ENCODE measurements at regions not wholly inside any gene's neighbourhood (a gene's known extent, or its start where the extent isn't known, plus 50 kb on each side); places are given as distances from the start of the nearest gene placed in this dataset.

GRCh38 chr18:68121826-68122225, 593.1 kb downstream of the TMX3 start:
- Histone ChIP-seq H3K9ac (ENCODE audit: low read depth, low read length) (no peak overlapping the region), H3K9me3 (ENCODE audit: control insufficient read depth, insufficient read depth, low read length) (no peaks in the 10 kb centered on the region), H3K4me1 (ENCODE audit: insufficient read depth, low read length) (no peaks in the 10 kb centered on the region), H3K36me3 (ENCODE audit: insufficient read depth, low read length) (no peaks in the 10 kb centered on the region)

- H3K4me1 ChIP-seq (ENCODE audit: insufficient read depth, low read length) = no peaks in the 10 kb centered on the region
- no peak overlapping the region for H3K9ac ChIP-seq (ENCODE audit: low read depth, low read length)
- no peaks in the 10 kb centered on the region for H3K9me3 ChIP-seq (ENCODE audit: control insufficient read depth, insufficient read depth, low read length)
- no peaks in the 10 kb centered on the region for H3K36me3 ChIP-seq (ENCODE audit: insufficient read depth, low read length)
Observed at GRCh38 chr18:68121308-68121707, 593.6 kb downstream of the TMX3 start.

- no peaks in the 10 kb centered on the region for H3K9me3 ChIP-seq (ENCODE audit: control insufficient read depth, insufficient read depth, low read length)
- no peak overlapping the region for H3K9ac ChIP-seq (ENCODE audit: low read depth, low read length)
- H3K36me3 ChIP-seq (ENCODE audit: insufficient read depth, low read length) = no peaks in the 10 kb centered on the region
- H3K4me1 ChIP-seq (ENCODE audit: insufficient read depth, low read length) = no peaks in the 10 kb centered on the region
Observed at GRCh38 chr18:68114989-68115388, 598.5 kb upstream of the DSEL start.

- Histone ChIP-seq H3K36me3 (ENCODE audit: insufficient read depth, low read length) (no peaks in the 10 kb centered on the region), H3K9me3 (ENCODE audit: control insufficient read depth, insufficient read depth, low read length) (no peaks in the 10 kb centered on the region), H3K4me1 (ENCODE audit: insufficient read depth, low read length) (0 out of 2 replicates have a peak, but pooled peaks cover 5% of the 10 kb centered on the region), H3K9ac (ENCODE audit: low read depth, low read length) (no peak overlapping the region)
Observed at GRCh38 chr18:68104036-68104435, 587.5 kb upstream of the DSEL start.

GRCh38 chr18:68103561-68103960, 587.0 kb upstream of the DSEL start:
- no peaks in the 10 kb centered on the region for H3K36me3 ChIP-seq (ENCODE audit: insufficient read depth, low read length)
- H3K4me1 ChIP-seq (ENCODE audit: insufficient read depth, low read length) = 0 out of 2 replicates have a peak, but pooled peaks cover 5% of the 10 kb centered on the region
- no peak overlapping the region for H3K9ac ChIP-seq (ENCODE audit: low read depth, low read length)
- no peaks in the 10 kb centered on the region for H3K9me3 ChIP-seq (ENCODE audit: control insufficient read depth, insufficient read depth, low read length)

- Histone ChIP-seq H3K36me3 (ENCODE audit: insufficient read depth, low read length) (no peaks in the 10 kb centered on the region), H3K9me3 (ENCODE audit: control insufficient read depth, insufficient read depth, low read length) (no peaks in the 10 kb centered on the region), H3K9ac (ENCODE audit: low read depth, low read length) (no peak overlapping the region), H3K4me1 (ENCODE audit: insufficient read depth, low read length) (0 out of 2 replicates have a peak, but pooled peaks cover 5% of the 10 kb centered on the region)
Observed at GRCh38 chr18:68102117-68102516, 585.6 kb upstream of the DSEL start.

GRCh38 chr18:68098655-68099054, 582.1 kb upstream of the DSEL start:
- Histone ChIP-seq H3K4me1 (ENCODE audit: insufficient read depth, low read length) (no peaks in the 10 kb centered on the region), H3K36me3 (ENCODE audit: insufficient read depth, low read length) (no peaks in the 10 kb centered on the region), H3K9ac (ENCODE audit: low read depth, low read length) (no peak overlapping the region), H3K9me3 (ENCODE audit: control insufficient read depth, insufficient read depth, low read length) (no peaks in the 10 kb centered on the region)

- Histone ChIP-seq H3K4me1 (ENCODE audit: insufficient read depth, low read length) (peaks cover 12% of the 10 kb centered on the region; the same call in 1 of the 2 replicates), H3K9ac (ENCODE audit: low read depth, low read length) (no peak overlapping the region), H3K36me3 (ENCODE audit: insufficient read depth, low read length) (no peaks in the 10 kb centered on the region), H3K9me3 (ENCODE audit: control insufficient read depth, insufficient read depth, low read length) (no peaks in the 10 kb centered on the region)
Observed at GRCh38 chr18:68086481-68086880, 570.0 kb upstream of the DSEL start.

- Histone ChIP-seq H3K9ac (ENCODE audit: low read depth, low read length) (no peak overlapping the region), H3K36me3 (ENCODE audit: insufficient read depth, low read length) (no peaks in the 10 kb centered on the region), H3K4me1 (ENCODE audit: insufficient read depth, low read length) (peaks cover 12% of the 10 kb centered on the region; the same call in 1 of the 2 replicates), H3K9me3 (ENCODE audit: control insufficient read depth, insufficient read depth, low read length) (no peaks in the 10 kb centered on the region)
Observed at GRCh38 chr18:68085251-68085650, 568.7 kb upstream of the DSEL start.

- no peaks in the 10 kb centered on the region for H3K9me3 ChIP-seq (ENCODE audit: control insufficient read depth, insufficient read depth, low read length)
- peaks cover 12% of the 10 kb centered on the region; the same call in 1 of the 2 replicates for H3K4me1 ChIP-seq (ENCODE audit: insufficient read depth, low read length)
- H3K36me3 ChIP-seq (ENCODE audit: insufficient read depth, low read length) = no peaks in the 10 kb centered on the region
- H3K9ac ChIP-seq (ENCODE audit: low read depth, low read length) = no peak overlapping the region
Observed at GRCh38 chr18:68083776-68084175, 567.3 kb upstream of the DSEL start.

GRCh38 chr18:68083131-68083530, 566.6 kb upstream of the DSEL start:
- Histone ChIP-seq H3K9me3 (ENCODE audit: control insufficient read depth, insufficient read depth, low read length) (no peaks in the 10 kb centered on the region), H3K9ac (ENCODE audit: low read depth, low read length) (no peak overlapping the region), H3K36me3 (ENCODE audit: insufficient read depth, low read length) (no peaks in the 10 kb centered on the region), H3K4me1 (ENCODE audit: insufficient read depth, low read length) (peaks cover 12% of the 10 kb centered on the region; the same call in 1 of the 2 replicates)

GRCh38 chr18:68072744-68073143, 556.2 kb upstream of the DSEL start:
- Histone ChIP-seq H3K4me1 (ENCODE audit: insufficient read depth, low read length) (no peaks in the 10 kb centered on the region), H3K36me3 (ENCODE audit: insufficient read depth, low read length) (no peaks in the 10 kb centered on the region), H3K9me3 (ENCODE audit: control insufficient read depth, insufficient read depth, low read length) (no peaks in the 10 kb centered on the region; the same call in 1 of the 2 replicates), H3K9ac (ENCODE audit: low read depth, low read length) (no peak overlapping the region)

- no peak overlapping the region for H3K9ac ChIP-seq (ENCODE audit: low read depth, low read length)
- H3K9me3 ChIP-seq (ENCODE audit: control insufficient read depth, insufficient read depth, low read length) = no peaks in the 10 kb centered on the region
- H3K36me3 ChIP-seq (ENCODE audit: insufficient read depth, low read length) = no peaks in the 10 kb centered on the region
- H3K4me1 ChIP-seq (ENCODE audit: insufficient read depth, low read length) = no peaks in the 10 kb centered on the region
Observed at GRCh38 chr18:68060871-68061270, 544.4 kb upstream of the DSEL start.

GRCh38 chr18:68056936-68057335, 540.4 kb upstream of the DSEL start:
- Histone ChIP-seq H3K4me1 (ENCODE audit: insufficient read depth, low read length) (no peaks in the 10 kb centered on the region), H3K9ac (ENCODE audit: low read depth, low read length) (no peak overlapping the region), H3K9me3 (ENCODE audit: control insufficient read depth, insufficient read depth, low read length) (no peaks in the 10 kb centered on the region), H3K36me3 (ENCODE audit: insufficient read depth, low read length) (no peaks in the 10 kb centered on the region)

- no peak overlapping the region for H3K9ac ChIP-seq (ENCODE audit: low read depth, low read length)
- H3K36me3 ChIP-seq (ENCODE audit: insufficient read depth, low read length) = no peaks in the 10 kb centered on the region
- H3K9me3 ChIP-seq (ENCODE audit: control insufficient read depth, insufficient read depth, low read length) = no peaks in the 10 kb centered on the region
- H3K4me1 ChIP-seq (ENCODE audit: insufficient read depth, low read length) = no peaks in the 10 kb centered on the region; the same call in 1 of the 2 replicates
Observed at GRCh38 chr18:68054669-68055068, 538.1 kb upstream of the DSEL start.

GRCh38 chr18:68053290-68053689, 536.8 kb upstream of the DSEL start:
- Histone ChIP-seq H3K4me1 (ENCODE audit: insufficient read depth, low read length) (no peaks in the 10 kb centered on the region; the same call in 1 of the 2 replicates), H3K9me3 (ENCODE audit: control insufficient read depth, insufficient read depth, low read length) (no peaks in the 10 kb centered on the region), H3K36me3 (ENCODE audit: insufficient read depth, low read length) (no peaks in the 10 kb centered on the region), H3K9ac (ENCODE audit: low read depth, low read length) (no peak overlapping the region)
